ENCODE measurements at regions not wholly inside any gene's neighbourhood (a gene's known extent, or its start where the extent isn't known, plus 50 kb on each side); places are given as distances from the start of the nearest gene placed in this dataset.

GRCh38 chr5:123882965-123883345 is 371.0 kb downstream of the CSNK1G3 start:
- 0% methylated on average over 2 of the region's 2 CpGs for WGBS (ENCODE audit: low lambda C conversion rate)
- H3K27me3 ChIP-seq (ENCODE audit: control insufficient read depth in 1 of 2, insufficient read depth in 2 of 2, low read length in 2 of 2), result no peaks in the 10 kb centered on the region
- no peak for TF ChIP-seq ZFP36L1 (CRISPR knock-in tag; IDR thresholded peaks at IDR 0.05)
- no peak for TF ChIP-seq ELF4 (CRISPR knock-in tag; IDR thresholded peaks at IDR 0.05; ENCODE audit: borderline replicate concordance)
- no peak for TF ChIP-seq ZMAT5 (CRISPR knock-in tag; IDR thresholded peaks at IDR 0.05; ENCODE audit: borderline replicate concordance, low read depth)
- H3K4me2 ChIP-seq (ENCODE audit: low read depth, low read length), result no peak overlapping the region
- DNase-seq (ENCODE audit: low spot score), result no peak
- intact Hi-C loops (cut with micrococcal nuclease; ENCODE audit: unreplicated experiment), result no loop called here
- POLR2A ChIA-PET, result no interaction called here
- H3K4me3 ChIP-seq (replicated peaks in 1 of 3; ENCODE audit: insufficient read depth in 1 of 3, low read depth in 2 of 3, low read length in 3 of 3), result no peak overlapping the region
- in situ Hi-C loops (cut with HindIII; ENCODE audit: extremely low pct_ligation_motif_present, low pct_unique_long_range_greater_than_20kb), result no loop called here
- BruUV-seq (replicated peaks), result no TSS peak
- no peak for FAIRE-seq
- CTCF ChIA-PET (ENCODE audit: low intra/inter-chr PET ratio, low total read pairs), result no interaction called here
- H3K27ac ChIP-seq (ENCODE audit: extremely low read length, insufficient read depth, low read length), result no peak overlapping the region
- H4K20me1 ChIP-seq (ENCODE audit: insufficient read depth, low read length), result no peaks in the 10 kb centered on the region
- no peak overlapping the region for H3K9ac ChIP-seq (ENCODE audit: insufficient read depth, low read depth, low read length)
- no peak for ATAC-seq
- no peaks in the 10 kb centered on the region for H3K36me3 ChIP-seq (replicated peaks in 1 of 2; ENCODE audit: control insufficient read depth in 1 of 2, insufficient read depth in 2 of 2, low read length in 2 of 2)
- no peaks in the 10 kb centered on the region; the same call in 1 of the 2 replicates for H3K9me3 ChIP-seq (ENCODE audit: low read length)
- no peaks in the 10 kb centered on the region; the same call in 1 of the 2 replicates for H3K4me1 ChIP-seq (ENCODE audit: insufficient read depth, low read length)
- H2AFZ ChIP-seq (ENCODE audit: low read length), result no peak overlapping the region
- H3K79me2 ChIP-seq (ENCODE audit: insufficient read depth, low read length), result no peaks in the 10 kb centered on the region

- H3K9me3 ChIP-seq (ENCODE audit: low read length), result no peaks in the 10 kb centered on the region; the same call in 1 of the 2 replicates
- CTCF ChIA-PET (ENCODE audit: low intra/inter-chr PET ratio, low total read pairs), result no interaction called here
- H3K4me1 ChIP-seq (ENCODE audit: insufficient read depth, low read length), result no peaks in the 10 kb centered on the region; the same call in 1 of the 2 replicates
- POLR2A ChIA-PET, result no interaction called here
- no peak overlapping the region for H2AFZ ChIP-seq (ENCODE audit: low read length)
- H3K4me2 ChIP-seq (ENCODE audit: low read depth, low read length), result no peak overlapping the region
- no peaks in the 10 kb centered on the region for H3K79me2 ChIP-seq (ENCODE audit: insufficient read depth, low read length)
- TF ChIP-seq FOXO4 (CRISPR knock-in tag; conservative IDR thresholded peaks at IDR 0.05) (no peak), SMYD3 (CRISPR knock-in tag; IDR thresholded peaks at IDR 0.05) (no peak), ZBTB33 (CRISPR knock-in tag; IDR thresholded peaks at IDR 0.05) (no peak), SETDB1 (CRISPR knock-in tag; IDR thresholded peaks at IDR 0.05; ENCODE audit: borderline replicate concordance) (no peak), FOXK2 (IDR thresholded peaks at IDR 0.05) (no peak)
- intact Hi-C loops (cut with micrococcal nuclease; ENCODE audit: unreplicated experiment) (no loop called here), in situ Hi-C loops (cut with HindIII; ENCODE audit: extremely low pct_ligation_motif_present, low pct_unique_long_range_greater_than_20kb) (no loop called here)
- under 1% methylated on average over 5 of the region's 5 CpGs for WGBS (ENCODE audit: low lambda C conversion rate)
- ATAC-seq (no peak), DNase-seq (ENCODE audit: low spot score) (no peak), FAIRE-seq (no peak)
- H3K27me3 ChIP-seq (ENCODE audit: control insufficient read depth in 1 of 2, insufficient read depth in 2 of 2, low read length in 2 of 2), result no peaks in the 10 kb centered on the region
- H4K20me1 ChIP-seq (ENCODE audit: insufficient read depth, low read length), result no peaks in the 10 kb centered on the region
- H3K9ac ChIP-seq (ENCODE audit: insufficient read depth, low read depth, low read length), result no peak overlapping the region
- H3K27ac ChIP-seq (ENCODE audit: extremely low read length, insufficient read depth, low read length), result no peak overlapping the region
- H3K4me3 ChIP-seq (replicated peaks in 1 of 3; ENCODE audit: insufficient read depth in 1 of 3, low read depth in 2 of 3, low read length in 3 of 3), result no peak overlapping the region
- no TSS peak for BruUV-seq (replicated peaks)
- H3K36me3 ChIP-seq (replicated peaks in 1 of 2; ENCODE audit: control insufficient read depth in 1 of 2, insufficient read depth in 2 of 2, low read length in 2 of 2), result no peaks in the 10 kb centered on the region
These were observed 370.5 kb downstream of the CSNK1G3 start for GRCh38 chr5:123882319-123882964.
